ENCODE measurements at regions not wholly inside any gene's neighbourhood (a gene's known extent, or its start where the extent isn't known, plus 50 kb on each side); places are given as distances from the start of the nearest gene placed in this dataset.

DNA sequence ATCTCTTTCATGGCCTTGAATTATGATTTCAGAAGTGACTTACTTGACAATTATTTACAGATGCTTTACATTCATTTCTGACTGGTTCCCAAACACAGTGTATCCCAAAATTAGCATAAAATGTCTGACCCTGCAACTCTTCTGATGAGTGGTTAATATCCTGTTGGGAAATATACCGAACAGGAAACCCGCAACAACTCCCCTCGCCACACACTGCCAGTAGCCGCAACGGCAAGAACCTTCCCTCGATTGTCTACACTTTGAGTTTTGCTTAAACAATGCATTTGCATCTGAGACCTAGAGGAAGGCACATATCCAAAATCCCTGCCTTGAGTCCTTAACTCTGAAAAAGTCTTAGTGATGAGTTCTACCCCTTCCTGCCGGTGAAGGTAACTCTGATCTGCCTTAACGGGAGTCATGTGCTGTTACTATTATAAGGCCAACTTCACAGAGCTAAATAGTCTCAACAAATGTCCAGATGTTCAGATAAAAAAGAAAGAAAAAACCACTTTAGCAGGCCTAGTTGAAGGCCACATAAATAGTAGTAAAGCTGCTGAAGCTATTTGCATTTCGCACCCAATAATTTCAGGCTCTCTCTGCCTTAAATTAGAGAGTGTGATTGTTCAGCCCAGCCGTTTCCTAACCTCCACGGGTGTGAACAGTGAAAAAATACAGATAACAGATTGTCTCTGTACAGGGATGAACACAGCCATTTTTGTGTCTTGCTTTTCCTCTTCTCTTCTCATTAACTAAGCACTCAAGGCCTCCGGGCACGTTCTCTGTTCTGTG lies 321.1 kb downstream of the HS3ST3B1 start:
- Mint-ChIP-seq H3K4me3 (peak overlapping the region; percentile 7 to 58), H3K36me3 (no peaks in the 10 kb centered on the region), H3K27ac (peak overlapping the region in 6 of 7 donors; percentile 22 to 89 (median 82)), H3K9me3 (peaks cover 2 to 16% (median 8%) of the 10 kb centered on the region in 7 donors), H3K27me3 (ENCODE audit: low read depth in 3 of 3) (peaks cover 0 to 3% (median 1%) of the 10 kb centered on the region in 3 donors), H3K4me1 (peaks cover 30% of the 10 kb centered on the region)
- Histone ChIP-seq H3K27ac (ENCODE audit: low read depth in 1 of 2, low read length in 2 of 2) (peak overlapping the region in 1 of 2 donors; percentile 64), H3K4me1 (ENCODE audit: control insufficient read depth in 1 of 2, insufficient read depth in 2 of 2, low read length in 2 of 2) (peaks cover 19 to 25% of the 10 kb centered on the region in 2 donors), H3K4me2 (replicated peaks; ENCODE audit: extremely low read depth, low read length, poor library complexity, severe bottlenecking) (peak overlapping the region; percentile 45), H3K27me3 (ENCODE audit: control insufficient read depth in 2 of 2, insufficient read depth in 2 of 2, low read length in 2 of 2) (no peaks in the 10 kb centered on the region), H3K4me3 (replicated peaks in 1 of 3; ENCODE audit: low read depth in 2 of 3, low read length in 3 of 3) (peak overlapping the region in 1 of 3 experiments; percentile 46), H2AFZ (ENCODE audit: insufficient read depth, low read depth, low read length, poor library complexity, severe bottlenecking) (peak overlapping the region; percentile 55), H3K36me3 (replicated peaks in 1 of 2; ENCODE audit: control insufficient read depth in 1 of 2, insufficient read depth in 2 of 2, low read length in 2 of 2) (no peaks in the 10 kb centered on the region), H3K79me2 (ENCODE audit: insufficient read depth, low read length) (no peaks in the 10 kb centered on the region), H3K9ac (ENCODE audit: insufficient read depth, low read length, poor library complexity, severe bottlenecking) (no peak overlapping the region), H4K20me1 (ENCODE audit: insufficient read depth, low read length) (no peaks in the 10 kb centered on the region), H3K9me3 (replicated peaks in 1 of 2; ENCODE audit: control insufficient read depth in 1 of 2, insufficient read depth in 1 of 2, low read length in 2 of 2) (no peaks in the 10 kb centered on the region)
- DNase-seq: peak; percentile 27 to 61 (median 34)
- intact Hi-C loops (cut with micrococcal nuclease): no loop called here
- TF ChIP-seq, protein P1, sequence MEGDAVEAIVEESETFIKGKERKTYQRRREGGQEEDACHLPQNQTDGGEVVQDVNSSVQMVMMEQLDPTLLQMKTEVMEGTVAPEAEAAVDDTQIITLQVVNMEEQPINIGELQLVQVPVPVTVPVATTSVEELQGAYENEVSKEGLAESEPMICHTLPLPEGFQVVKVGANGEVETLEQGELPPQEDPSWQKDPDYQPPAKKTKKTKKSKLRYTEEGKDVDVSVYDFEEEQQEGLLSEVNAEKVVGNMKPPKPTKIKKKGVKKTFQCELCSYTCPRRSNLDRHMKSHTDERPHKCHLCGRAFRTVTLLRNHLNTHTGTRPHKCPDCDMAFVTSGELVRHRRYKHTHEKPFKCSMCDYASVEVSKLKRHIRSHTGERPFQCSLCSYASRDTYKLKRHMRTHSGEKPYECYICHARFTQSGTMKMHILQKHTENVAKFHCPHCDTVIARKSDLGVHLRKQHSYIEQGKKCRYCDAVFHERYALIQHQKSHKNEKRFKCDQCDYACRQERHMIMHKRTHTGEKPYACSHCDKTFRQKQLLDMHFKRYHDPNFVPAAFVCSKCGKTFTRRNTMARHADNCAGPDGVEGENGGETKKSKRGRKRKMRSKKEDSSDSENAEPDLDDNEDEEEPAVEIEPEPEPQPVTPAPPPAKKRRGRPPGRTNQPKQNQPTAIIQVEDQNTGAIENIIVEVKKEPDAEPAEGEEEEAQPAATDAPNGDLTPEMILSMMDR (IDR thresholded peaks at IDR 0.05): no peak
- WGBS (ENCODE audit: insufficient coverage): 17% methylated on average over 1 of the region's 13 CpGs

GRCh38 chr17:14619821-14620220 lies 318.9 kb downstream of the HS3ST3B1 start:
- Histone ChIP-seq H3K36me3 (replicated peaks in 1 of 2; ENCODE audit: control insufficient read depth in 1 of 2, insufficient read depth in 2 of 2, low read length in 2 of 2) (no peaks in the 10 kb centered on the region), H4K20me1 (ENCODE audit: insufficient read depth, low read length) (no peaks in the 10 kb centered on the region), H3K79me2 (ENCODE audit: insufficient read depth, low read length) (no peaks in the 10 kb centered on the region), H3K4me3 (replicated peaks in 1 of 3; ENCODE audit: low read depth in 2 of 3, low read length in 3 of 3) (no peak overlapping the region), H3K27me3 (ENCODE audit: control insufficient read depth in 2 of 2, insufficient read depth in 2 of 2, low read length in 2 of 2) (no peaks in the 10 kb centered on the region), H3K27ac (ENCODE audit: low read depth in 1 of 2, low read length in 2 of 2) (no peak overlapping the region), H3K4me1 (ENCODE audit: control insufficient read depth in 1 of 2, insufficient read depth in 2 of 2, low read length in 2 of 2) (peaks cover 19 to 25% of the 10 kb centered on the region in 2 donors), H3K4me2 (replicated peaks; ENCODE audit: extremely low read depth, low read length, poor library complexity, severe bottlenecking) (no peak overlapping the region), H2AFZ (ENCODE audit: insufficient read depth, low read depth, low read length, poor library complexity, severe bottlenecking) (no peak overlapping the region), H3K9ac (ENCODE audit: insufficient read depth, low read length, poor library complexity, severe bottlenecking) (no peak overlapping the region), H3K9me3 (replicated peaks in 1 of 2; ENCODE audit: control insufficient read depth in 1 of 2, insufficient read depth in 1 of 2, low read length in 2 of 2) (no peaks in the 10 kb centered on the region)
- TF ChIP-seq, protein P1 (IDR thresholded peaks at IDR 0.05): no peak
- no peak overlapping the region for H3K27ac Mint-ChIP-seq
- no peak overlapping the region for H3K4me3 Mint-ChIP-seq
- no peaks in the 10 kb centered on the region for H3K36me3 Mint-ChIP-seq
- DNase-seq: no peak
- intact Hi-C loops (cut with micrococcal nuclease): no loop called here
- peaks cover 30% of the 10 kb centered on the region for H3K4me1 Mint-ChIP-seq
- peaks cover 0 to 11% (median 2%) of the 10 kb centered on the region in 7 donors for H3K9me3 Mint-ChIP-seq
- no CpG with 5 or more reads among the region's 4 CpGs for WGBS (ENCODE audit: insufficient coverage)
- peaks cover 0 to 2% (median 0%) of the 10 kb centered on the region in 3 donors for H3K27me3 Mint-ChIP-seq (ENCODE audit: low read depth in 3 of 3)
